ENCODE measurements at regions not wholly inside any gene's neighbourhood (a gene's known extent, or its start where the extent isn't known, plus 50 kb on each side); places are given as distances from the start of the nearest gene placed in this dataset.

GRCh38 chrX:137297167-137297566 lies 263.4 kb upstream of the GPR101 start:
- no peaks in the 10 kb centered on the region for H3K4me1 Mint-ChIP-seq
- H3K27ac Mint-ChIP-seq = no peak overlapping the region
- WGBS (ENCODE audit: insufficient coverage) = no CpG with 5 or more reads among the region's 4 CpGs
- H3K27me3 Mint-ChIP-seq = peaks cover 4 to 16% of the 10 kb centered on the region in 2 donors
- no peaks in the 10 kb centered on the region for H3K36me3 Mint-ChIP-seq
- no peak overlapping the region for H3K27ac ChIP-seq (ENCODE audit: low read length)
- no peaks in the 10 kb centered on the region for H3K4me1 ChIP-seq (ENCODE audit: control insufficient read depth in 1 of 2, extremely low read depth in 1 of 2, insufficient read depth in 2 of 2, low read length in 2 of 2)
- H3K4me3 Mint-ChIP-seq = no peak overlapping the region
- ATAC-seq (replicated peaks in 1 of 4) = no peak
- no peaks in the 10 kb centered on the region for H3K9me3 ChIP-seq
- ChIA-PET POLR2A (no interaction called here), CTCF (interaction anchor here in 1 of 2 donors (0.6 kb wide), 1 partner anchor 295 kb away, joined by 3 read pairs; no protein-coding TSS in a partner anchor)
- H3K4me3 ChIP-seq (ENCODE audit: control insufficient read depth in 1 of 2, extremely low read depth in 1 of 2, low read length in 1 of 2) = no peak overlapping the region
- DNase-seq = no peak
- peaks cover 0 to 3% (median 0%) of the 10 kb centered on the region in 3 donors for H3K9me3 Mint-ChIP-seq
- H3K36me3 ChIP-seq (ENCODE audit: control insufficient read depth in 2 of 2, extremely low read depth in 1 of 2, insufficient read depth in 1 of 2, low read length in 1 of 2) = no peaks in the 10 kb centered on the region
- H3K27me3 ChIP-seq (replicated peaks in 1 of 2; ENCODE audit: control insufficient read depth in 2 of 2, extremely low read depth in 1 of 2, insufficient read depth in 2 of 2, low read length in 1 of 2) = no peaks in the 10 kb centered on the region

GRCh38 chrX:137290011-137290410 lies 256.2 kb upstream of the GPR101 start:
- H3K36me3 ChIP-seq (ENCODE audit: control insufficient read depth in 2 of 2, extremely low read depth in 1 of 2, insufficient read depth in 1 of 2, low read length in 1 of 2) = no peaks in the 10 kb centered on the region
- no peaks in the 10 kb centered on the region for H3K9me3 ChIP-seq
- no peaks in the 10 kb centered on the region for H3K27me3 ChIP-seq (replicated peaks in 1 of 2; ENCODE audit: control insufficient read depth in 2 of 2, extremely low read depth in 1 of 2, insufficient read depth in 2 of 2, low read length in 1 of 2)
- H3K27ac Mint-ChIP-seq = no peak overlapping the region
- ATAC-seq (replicated peaks in 1 of 4) = no peak
- H3K27me3 Mint-ChIP-seq = peaks cover 0 to 31% of the 10 kb centered on the region in 2 donors
- H3K36me3 Mint-ChIP-seq = no peaks in the 10 kb centered on the region
- no peaks in the 10 kb centered on the region for H3K4me1 ChIP-seq (ENCODE audit: control insufficient read depth in 1 of 2, extremely low read depth in 1 of 2, insufficient read depth in 2 of 2, low read length in 2 of 2)
- no peak overlapping the region for H3K27ac ChIP-seq (ENCODE audit: low read length)
- no peak overlapping the region for H3K4me3 ChIP-seq (ENCODE audit: control insufficient read depth in 1 of 2, extremely low read depth in 1 of 2, low read length in 1 of 2)
- POLR2A ChIA-PET = no interaction called here
- H3K4me3 Mint-ChIP-seq = no peak overlapping the region
- CTCF ChIA-PET = no interaction called here
- no CpG with 5 or more reads among the region's 3 CpGs for WGBS (ENCODE audit: insufficient coverage)
- DNase-seq = no peak
- peaks cover 0 to 3% (median 0%) of the 10 kb centered on the region in 3 donors for H3K9me3 Mint-ChIP-seq
- no peaks in the 10 kb centered on the region for H3K4me1 Mint-ChIP-seq

- H3K9me3 ChIP-seq = no peaks in the 10 kb centered on the region
- H3K9me3 Mint-ChIP-seq = no peaks in the 10 kb centered on the region
- H3K36me3 Mint-ChIP-seq = no peaks in the 10 kb centered on the region
- H3K27ac Mint-ChIP-seq = no peak overlapping the region
- H3K27me3 ChIP-seq (replicated peaks in 1 of 2; ENCODE audit: control insufficient read depth in 2 of 2, extremely low read depth in 1 of 2, insufficient read depth in 2 of 2, low read length in 1 of 2) = no peaks in the 10 kb centered on the region
- no peak overlapping the region for H3K4me3 ChIP-seq (ENCODE audit: control insufficient read depth in 1 of 2, extremely low read depth in 1 of 2, low read length in 1 of 2)
- no peak for ATAC-seq (replicated peaks in 1 of 4)
- H3K4me1 ChIP-seq (ENCODE audit: control insufficient read depth in 1 of 2, extremely low read depth in 1 of 2, insufficient read depth in 2 of 2, low read length in 2 of 2) = no peaks in the 10 kb centered on the region
- POLR2A ChIA-PET = no interaction called here
- no peaks in the 10 kb centered on the region for H3K36me3 ChIP-seq (ENCODE audit: control insufficient read depth in 2 of 2, extremely low read depth in 1 of 2, insufficient read depth in 1 of 2, low read length in 1 of 2)
- CTCF ChIA-PET = no interaction called here
- no peak overlapping the region for H3K27ac ChIP-seq (ENCODE audit: low read length)
- H3K4me3 Mint-ChIP-seq = no peak overlapping the region
- no peaks in the 10 kb centered on the region for H3K4me1 Mint-ChIP-seq
- WGBS (ENCODE audit: insufficient coverage) = 80% methylated on average over 2 of the region's 3 CpGs
- peaks cover 4 to 46% of the 10 kb centered on the region in 2 donors for H3K27me3 Mint-ChIP-seq
- DNase-seq = no peak
Measured at GRCh38 chrX:137287191-137287590, 253.4 kb upstream of the GPR101 start.

- no peaks in the 10 kb centered on the region for H3K4me1 Mint-ChIP-seq
- CTCF ChIA-PET = no interaction called here
Measured at GRCh38 chrX:137286423-137286822, 252.6 kb upstream of the GPR101 start.

GRCh38 chrX:137278825-137279224 lies 245.0 kb upstream of the GPR101 start:
- ATAC-seq (replicated peaks in 1 of 4) = no peak
- 100% methylated on average over 2 of the region's 4 CpGs for WGBS (ENCODE audit: insufficient coverage)
- H3K9me3 Mint-ChIP-seq = no peaks in the 10 kb centered on the region

More at GRCh38 chrX:137286423-137286822, 252.6 kb upstream of the GPR101 start:
- Histone ChIP-seq H3K4me3 (ENCODE audit: control insufficient read depth in 1 of 2, extremely low read depth in 1 of 2, low read length in 1 of 2) (no peak overlapping the region), H3K27ac (ENCODE audit: low read length) (no peak overlapping the region), H3K27me3 (replicated peaks in 1 of 2; ENCODE audit: control insufficient read depth in 2 of 2, extremely low read depth in 1 of 2, insufficient read depth in 2 of 2, low read length in 1 of 2) (no peaks in the 10 kb centered on the region), H3K9me3 (no peaks in the 10 kb centered on the region), H3K4me1 (ENCODE audit: control insufficient read depth in 1 of 2, extremely low read depth in 1 of 2, insufficient read depth in 2 of 2, low read length in 2 of 2) (no peaks in the 10 kb centered on the region), H3K36me3 (ENCODE audit: control insufficient read depth in 2 of 2, extremely low read depth in 1 of 2, insufficient read depth in 1 of 2, low read length in 1 of 2) (no peaks in the 10 kb centered on the region)
- no peaks in the 10 kb centered on the region for H3K36me3 Mint-ChIP-seq
- no peak overlapping the region for H3K27ac Mint-ChIP-seq
- WGBS (ENCODE audit: insufficient coverage) = no CpG with 5 or more reads among the region's 2 CpGs
- POLR2A ChIA-PET = no interaction called here
- peaks cover 4 to 51% of the 10 kb centered on the region in 2 donors for H3K27me3 Mint-ChIP-seq
- H3K9me3 Mint-ChIP-seq = no peaks in the 10 kb centered on the region
- DNase-seq (no peak), ATAC-seq (replicated peaks in 1 of 4) (no peak)
- no peak overlapping the region for H3K4me3 Mint-ChIP-seq

GRCh38 chrX:137263374-137263773 lies 229.6 kb upstream of the GPR101 start:
- no CpG with 5 or more reads among the region's 3 CpGs for WGBS (ENCODE audit: insufficient coverage)
- Mint-ChIP-seq H3K27ac (no peak overlapping the region), H3K36me3 (no peaks in the 10 kb centered on the region), H3K27me3 (peaks cover 2 to 25% of the 10 kb centered on the region in 2 donors), H3K4me3 (no peak overlapping the region), H3K9me3 (no peaks in the 10 kb centered on the region), H3K4me1 (no peaks in the 10 kb centered on the region)
- H3K36me3 ChIP-seq (ENCODE audit: control insufficient read depth in 2 of 2, extremely low read depth in 1 of 2, insufficient read depth in 1 of 2, low read length in 1 of 2) = no peaks in the 10 kb centered on the region
- H3K9me3 ChIP-seq = no peaks in the 10 kb centered on the region
- ATAC-seq (replicated peaks in 1 of 4) (no peak), DNase-seq (no peak)
- peaks cover 0 to 2% of the 10 kb centered on the region in 2 experiments for H3K27me3 ChIP-seq (replicated peaks in 1 of 2; ENCODE audit: control insufficient read depth in 2 of 2, extremely low read depth in 1 of 2, insufficient read depth in 2 of 2, low read length in 1 of 2)
- H3K4me3 ChIP-seq (ENCODE audit: control insufficient read depth in 1 of 2, extremely low read depth in 1 of 2, low read length in 1 of 2) = no peak overlapping the region
- ChIA-PET CTCF (interaction anchor here in 1 of 2 donors (0.6 kb wide), 1 partner anchor 12 kb away, joined by 4 read pairs; no protein-coding TSS in a partner anchor), POLR2A (no interaction called here)
- no peaks in the 10 kb centered on the region for H3K4me1 ChIP-seq (ENCODE audit: control insufficient read depth in 1 of 2, extremely low read depth in 1 of 2, insufficient read depth in 2 of 2, low read length in 2 of 2)
- no peak overlapping the region for H3K27ac ChIP-seq (ENCODE audit: low read length)

More at GRCh38 chrX:137278825-137279224, 245.0 kb upstream of the GPR101 start:
- Mint-ChIP-seq H3K4me1 (no peaks in the 10 kb centered on the region), H3K36me3 (no peaks in the 10 kb centered on the region), H3K27ac (no peak overlapping the region), H3K4me3 (no peak overlapping the region), H3K27me3 (peaks cover 4 to 28% of the 10 kb centered on the region in 2 donors)
- Histone ChIP-seq H3K27me3 (replicated peaks in 1 of 2; ENCODE audit: control insufficient read depth in 2 of 2, extremely low read depth in 1 of 2, insufficient read depth in 2 of 2, low read length in 1 of 2) (no peaks in the 10 kb centered on the region), H3K4me1 (ENCODE audit: control insufficient read depth in 1 of 2, extremely low read depth in 1 of 2, insufficient read depth in 2 of 2, low read length in 2 of 2) (no peaks in the 10 kb centered on the region), H3K9me3 (no peaks in the 10 kb centered on the region), H3K4me3 (ENCODE audit: control insufficient read depth in 1 of 2, extremely low read depth in 1 of 2, low read length in 1 of 2) (no peak overlapping the region), H3K36me3 (ENCODE audit: control insufficient read depth in 2 of 2, extremely low read depth in 1 of 2, insufficient read depth in 1 of 2, low read length in 1 of 2) (no peaks in the 10 kb centered on the region), H3K27ac (ENCODE audit: low read length) (no peak overlapping the region)
- POLR2A ChIA-PET = no interaction called here
- DNase-seq = no peak
- CTCF ChIA-PET = no interaction called here

GRCh38 chrX:137245183-137245582 lies 211.4 kb upstream of the GPR101 start:
- Mint-ChIP-seq H3K36me3 (no peaks in the 10 kb centered on the region), H3K9me3 (no peaks in the 10 kb centered on the region), H3K4me1 (no peaks in the 10 kb centered on the region), H3K27ac (no peak overlapping the region), H3K27me3 (peaks cover 0 to 24% of the 10 kb centered on the region in 2 donors), H3K4me3 (no peak overlapping the region)
- WGBS (ENCODE audit: insufficient coverage) = no CpG with 5 or more reads among the region's 2 CpGs
- no peak overlapping the region for H3K4me3 ChIP-seq (ENCODE audit: control insufficient read depth in 1 of 2, extremely low read depth in 1 of 2, low read length in 1 of 2)
- no peaks in the 10 kb centered on the region for H3K9me3 ChIP-seq
- no peak for ATAC-seq (replicated peaks in 1 of 4)
- H3K36me3 ChIP-seq (ENCODE audit: control insufficient read depth in 2 of 2, extremely low read depth in 1 of 2, insufficient read depth in 1 of 2, low read length in 1 of 2) = no peaks in the 10 kb centered on the region
- CTCF ChIA-PET = no interaction called here
- H3K4me1 ChIP-seq (ENCODE audit: control insufficient read depth in 1 of 2, extremely low read depth in 1 of 2, insufficient read depth in 2 of 2, low read length in 2 of 2) = no peaks in the 10 kb centered on the region
- no peak overlapping the region for H3K27ac ChIP-seq (ENCODE audit: low read length)
- POLR2A ChIA-PET = no interaction called here
- no peak for DNase-seq
- no peaks in the 10 kb centered on the region for H3K27me3 ChIP-seq (replicated peaks in 1 of 2; ENCODE audit: control insufficient read depth in 2 of 2, extremely low read depth in 1 of 2, insufficient read depth in 2 of 2, low read length in 1 of 2)

Data from T-cell (primary cell).